ENCODE measurements at regions not wholly inside any gene's neighbourhood (a gene's known extent, or its start where the extent isn't known, plus 50 kb on each side); places are given as distances from the start of the nearest gene placed in this dataset.

DNA sequence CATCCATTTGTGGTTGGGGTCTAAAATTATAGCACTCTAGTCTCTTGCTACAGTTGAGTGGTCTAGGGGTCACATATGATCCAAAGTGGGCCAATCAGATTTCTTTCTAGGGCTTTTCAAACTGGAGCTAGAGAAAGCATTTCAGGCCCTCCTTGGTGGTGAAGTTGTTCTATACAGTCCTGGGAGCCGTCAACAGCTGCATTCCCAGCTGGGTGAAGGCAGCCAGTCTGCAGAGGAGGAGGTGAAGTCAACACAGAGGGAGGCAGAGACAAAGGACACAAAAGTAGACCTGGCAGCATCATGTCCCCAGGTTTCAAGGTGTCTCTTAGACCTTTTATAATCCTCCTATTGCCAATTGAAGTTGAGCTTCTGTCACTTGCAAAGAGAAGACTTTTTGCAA lies 518.2 kb downstream of the BNC2 start:
- TF ChIP-seq EZH2 (IDR thresholded peaks at IDR 0.05; ENCODE audit: borderline replicate concordance, low read depth, low read length, severe bottlenecking), result no peak
- TF ChIP-seq, protein P1, sequence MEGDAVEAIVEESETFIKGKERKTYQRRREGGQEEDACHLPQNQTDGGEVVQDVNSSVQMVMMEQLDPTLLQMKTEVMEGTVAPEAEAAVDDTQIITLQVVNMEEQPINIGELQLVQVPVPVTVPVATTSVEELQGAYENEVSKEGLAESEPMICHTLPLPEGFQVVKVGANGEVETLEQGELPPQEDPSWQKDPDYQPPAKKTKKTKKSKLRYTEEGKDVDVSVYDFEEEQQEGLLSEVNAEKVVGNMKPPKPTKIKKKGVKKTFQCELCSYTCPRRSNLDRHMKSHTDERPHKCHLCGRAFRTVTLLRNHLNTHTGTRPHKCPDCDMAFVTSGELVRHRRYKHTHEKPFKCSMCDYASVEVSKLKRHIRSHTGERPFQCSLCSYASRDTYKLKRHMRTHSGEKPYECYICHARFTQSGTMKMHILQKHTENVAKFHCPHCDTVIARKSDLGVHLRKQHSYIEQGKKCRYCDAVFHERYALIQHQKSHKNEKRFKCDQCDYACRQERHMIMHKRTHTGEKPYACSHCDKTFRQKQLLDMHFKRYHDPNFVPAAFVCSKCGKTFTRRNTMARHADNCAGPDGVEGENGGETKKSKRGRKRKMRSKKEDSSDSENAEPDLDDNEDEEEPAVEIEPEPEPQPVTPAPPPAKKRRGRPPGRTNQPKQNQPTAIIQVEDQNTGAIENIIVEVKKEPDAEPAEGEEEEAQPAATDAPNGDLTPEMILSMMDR (IDR thresholded peaks at IDR 0.05; ENCODE audit: borderline replicate concordance, extremely low read depth, low read length, poor library complexity, severe bottlenecking), result no peak

Measured in DND-41 (cell line).